Breast epithelium (tissue), 4 donors: ENCODE measurements at regions not wholly inside any gene's neighbourhood (a gene's known extent, or its start where the extent isn't known, plus 50 kb on each side); places are given as distances from the start of the nearest gene placed in this dataset.

Experiments used
- DNase-seq, 2 donors: peaks; one replicate each; pipeline ENCODE4 v3.0.0-alpha.2; 2019; ENCODE audit warnings: low spot score in 2 of 2
- H3K27ac ChIP-seq, 2 donors: fragments of 200-600 bp; sonication (generic) in 1 of 2; one replicate each; pipeline ENCODE4 v1.5.1; 2016 to 2019; ENCODE audit warnings: mild to moderate bottlenecking in 1 of 2
- H3K27me3 ChIP-seq, 2 donors: fragments of 200-600 bp; sonication (generic) in 1 of 2; one replicate each; pipeline versions ENCODE4 v1.5.1 to v1.6.0; 2017 to 2019; ENCODE audit warnings: control low read depth in 1 of 2, mild to moderate bottlenecking in 1 of 2
- H3K36me3 ChIP-seq: fragments of 200-600 bp; one replicate; pipeline ENCODE4 v1.5.1; 2019
- H3K4me1 ChIP-seq, 2 donors: fragments of 200-600 bp; sonication (generic); one replicate each; pipeline ENCODE4 v1.5.1; 2016 to 2019; ENCODE audit warnings: control low read depth in 1 of 2
- H3K4me3 ChIP-seq, 3 donors: fragments of 200-600 bp; sonication (generic); 1 replicate in 2 of 3; 2 replicates in 1 of 3; pipeline ENCODE4 v1.5.1; 2016 to 2019; ENCODE audit warnings: mild to moderate bottlenecking in 3 of 3, moderate library complexity in 2 of 3
- H3K9me3 ChIP-seq, 2 donors: fragments of 200-600 bp; sonication (generic) in 1 of 2; one replicate each; pipeline ENCODE4 v1.5.1; 2016 to 2019; ENCODE audit warnings: control low read depth in 1 of 2
- POLR2A ChIP-seq: fragments of 450-650 bp; IDR thresholded peaks from one replicate; pipeline ENCODE4 v1.6.1; 2016; ENCODE audit warnings: antibody characterized with exemption, mild to moderate bottlenecking, moderate library complexity
- POLR2AphosphoS5 ChIP-seq, 3 donors: sonication (generic); formaldehyde crosslinking; IDR thresholded peaks; one replicate each; pipeline ENCODE4 v1.6.1; 2017; ENCODE audit warnings: antibody characterized with exemption in 3 of 3
- intact Hi-C: fragments of 100-400 bp; cut with DNase I; formaldehyde crosslinking; loops from one replicate; pipeline ENCODE4 v1.15.1; 2023; ENCODE audit warnings: low total_unique reads
- TF ChIP-seq, protein P1 (sequence below), 3 donors: fragments of 450-650 bp; IDR thresholded peaks; one replicate each; pipeline ENCODE4 v1.5.1; 2016 to 2017; ENCODE audit warnings: antibody characterized with exemption in 3 of 3, mild to moderate bottlenecking in 3 of 3, moderate library complexity in 3 of 3

- TF ChIP-seq POLR2AphosphoS5 (IDR thresholded peaks at IDR 0.05) (no peak), POLR2A (no peak)
- TF ChIP-seq, protein P1, sequence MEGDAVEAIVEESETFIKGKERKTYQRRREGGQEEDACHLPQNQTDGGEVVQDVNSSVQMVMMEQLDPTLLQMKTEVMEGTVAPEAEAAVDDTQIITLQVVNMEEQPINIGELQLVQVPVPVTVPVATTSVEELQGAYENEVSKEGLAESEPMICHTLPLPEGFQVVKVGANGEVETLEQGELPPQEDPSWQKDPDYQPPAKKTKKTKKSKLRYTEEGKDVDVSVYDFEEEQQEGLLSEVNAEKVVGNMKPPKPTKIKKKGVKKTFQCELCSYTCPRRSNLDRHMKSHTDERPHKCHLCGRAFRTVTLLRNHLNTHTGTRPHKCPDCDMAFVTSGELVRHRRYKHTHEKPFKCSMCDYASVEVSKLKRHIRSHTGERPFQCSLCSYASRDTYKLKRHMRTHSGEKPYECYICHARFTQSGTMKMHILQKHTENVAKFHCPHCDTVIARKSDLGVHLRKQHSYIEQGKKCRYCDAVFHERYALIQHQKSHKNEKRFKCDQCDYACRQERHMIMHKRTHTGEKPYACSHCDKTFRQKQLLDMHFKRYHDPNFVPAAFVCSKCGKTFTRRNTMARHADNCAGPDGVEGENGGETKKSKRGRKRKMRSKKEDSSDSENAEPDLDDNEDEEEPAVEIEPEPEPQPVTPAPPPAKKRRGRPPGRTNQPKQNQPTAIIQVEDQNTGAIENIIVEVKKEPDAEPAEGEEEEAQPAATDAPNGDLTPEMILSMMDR (IDR thresholded peaks at IDR 0.05) = no peak
- intact Hi-C loops = no loop called here
- H3K36me3 ChIP-seq = no peaks in the 10 kb centered on the region
- no peak overlapping the region for H3K4me3 ChIP-seq
- no peak overlapping the region for H3K27ac ChIP-seq
- H3K27me3 ChIP-seq = no peaks in the 10 kb centered on the region
- no peaks in the 10 kb centered on the region for H3K9me3 ChIP-seq
- DNase-seq = no peak
- H3K4me1 ChIP-seq = no peaks in the 10 kb centered on the region
Measured at GRCh38 chr1:87524021-87524754, 195.5 kb downstream of the LMO4 start.

DNA sequence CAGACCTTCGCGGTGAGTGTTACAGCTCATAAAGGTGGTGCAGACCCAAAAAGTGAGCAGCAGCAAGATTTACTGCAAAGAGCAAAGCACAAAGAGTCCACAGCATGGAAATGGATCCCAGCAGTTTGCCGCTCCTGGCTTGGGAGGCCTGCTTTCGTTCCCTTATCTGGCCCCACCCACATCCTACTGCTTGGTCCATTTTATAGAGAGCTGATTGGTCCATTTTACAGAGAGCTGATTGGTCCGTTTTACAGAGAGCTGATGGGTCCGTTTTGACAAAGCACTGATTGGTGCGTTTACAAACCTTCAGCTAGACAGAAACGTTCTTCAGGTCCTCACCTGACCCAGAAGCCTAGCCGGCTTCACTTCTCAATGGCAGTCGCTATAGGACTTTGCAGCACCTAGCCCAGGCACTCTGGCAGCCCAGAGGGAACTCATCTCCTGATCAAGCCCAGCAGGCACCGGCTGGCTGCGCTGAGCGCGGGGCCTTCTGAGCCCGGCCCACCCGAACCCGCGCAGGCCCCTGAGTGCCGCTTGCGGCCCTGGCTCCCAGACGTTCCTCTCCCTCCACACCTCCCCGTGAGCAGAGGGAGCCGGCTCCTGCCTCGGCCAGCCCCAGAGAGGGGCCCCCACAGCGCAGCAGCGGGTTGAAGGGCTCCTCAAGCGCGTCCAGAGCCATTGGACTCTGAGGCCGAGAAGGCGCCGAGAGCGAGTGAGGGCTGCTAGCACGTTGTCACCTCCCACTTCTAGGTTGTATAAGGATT is 200.3 kb downstream of the LMO4 start:
- Histone ChIP-seq H3K27ac (no peak overlapping the region), H3K36me3 (no peaks in the 10 kb centered on the region), H3K4me3 (no peak overlapping the region), H3K4me1 (no peaks in the 10 kb centered on the region), H3K9me3 (no peaks in the 10 kb centered on the region), H3K27me3 (no peaks in the 10 kb centered on the region)
- no peak for TF ChIP-seq POLR2A
- TF ChIP-seq, protein P1 (IDR thresholded peaks at IDR 0.05) = no peak
- TF ChIP-seq POLR2AphosphoS5 (IDR thresholded peaks at IDR 0.05) = no peak
- intact Hi-C loops = no loop called here
- no peak for DNase-seq

DNA sequence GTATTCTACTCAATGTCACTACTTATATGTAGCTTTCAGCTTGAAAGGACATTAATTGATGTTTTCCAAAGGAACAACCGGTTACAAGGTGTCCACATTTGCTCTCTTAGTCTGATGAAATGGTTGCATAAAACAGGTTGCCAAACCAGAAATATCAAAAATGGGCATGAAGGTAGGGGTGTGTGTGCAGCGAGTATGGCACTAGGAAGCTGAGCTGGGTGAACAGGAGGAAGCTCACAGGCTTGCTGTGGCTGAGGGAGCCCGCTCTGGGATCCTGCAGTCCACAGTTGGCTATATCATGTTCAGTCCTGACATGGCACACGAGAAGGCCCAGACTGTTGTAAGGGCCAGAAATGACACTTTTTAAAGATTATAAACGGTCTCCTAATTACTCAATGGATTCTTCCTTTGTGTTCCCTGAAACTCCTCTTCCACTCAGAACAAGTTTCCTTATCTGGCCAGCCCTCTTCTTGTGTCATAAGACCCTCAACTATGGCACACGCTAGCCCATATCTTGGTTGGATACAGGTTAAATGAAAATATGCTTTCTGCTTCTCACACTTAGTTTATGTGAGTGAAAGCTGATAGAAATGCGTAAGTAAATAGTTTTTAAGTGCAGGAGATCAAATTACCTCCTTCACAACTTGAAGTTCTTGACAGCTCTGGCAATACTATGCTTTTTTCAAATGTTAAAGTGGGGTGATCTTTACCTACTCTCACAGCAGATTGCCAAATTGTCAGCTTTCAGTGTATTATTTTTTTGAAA is 201.5 kb downstream of the LMO4 start:
- Histone ChIP-seq H3K4me3 (no peak overlapping the region), H3K9me3 (peaks cover 0 to 7% of the 10 kb centered on the region in 2 donors), H3K27me3 (no peaks in the 10 kb centered on the region), H3K36me3 (no peaks in the 10 kb centered on the region), H3K4me1 (no peaks in the 10 kb centered on the region), H3K27ac (no peak overlapping the region)
- TF ChIP-seq POLR2AphosphoS5 (IDR thresholded peaks at IDR 0.05) (no peak), POLR2A (no peak)
- TF ChIP-seq, protein P1 (IDR thresholded peaks at IDR 0.05) = no peak
- intact Hi-C loops = no loop called here
- DNase-seq = no peak

DNA sequence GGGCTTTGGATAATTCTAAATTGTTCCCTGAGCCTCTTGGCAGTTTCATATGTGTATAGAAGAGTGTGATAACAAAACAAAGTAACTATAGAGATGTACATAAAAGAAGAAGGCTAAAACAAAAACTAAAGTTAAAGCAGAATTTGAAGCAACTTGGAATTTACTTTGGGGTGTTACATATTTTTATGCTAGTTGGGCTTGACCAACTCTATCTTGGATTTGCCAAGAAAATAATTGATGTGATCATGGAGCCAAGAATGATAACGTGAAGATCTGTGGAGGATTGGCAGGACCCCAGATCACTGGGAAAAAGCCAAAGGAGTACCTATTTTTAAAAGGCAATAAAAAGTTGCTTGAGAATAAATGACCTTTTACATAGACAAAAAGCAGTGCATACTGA is 206.9 kb downstream of the LMO4 start:
- Histone ChIP-seq H3K27me3 (no peaks in the 10 kb centered on the region), H3K9me3 (peaks cover 4 to 14% of the 10 kb centered on the region in 2 donors), H3K36me3 (no peaks in the 10 kb centered on the region), H3K27ac (no peak overlapping the region), H3K4me3 (no peak overlapping the region), H3K4me1 (no peaks in the 10 kb centered on the region)
- intact Hi-C loops = no loop called here
- DNase-seq = no peak
- TF ChIP-seq POLR2AphosphoS5 (IDR thresholded peaks at IDR 0.05) = no peak
- no peak for TF ChIP-seq POLR2A
- TF ChIP-seq, protein P1 (IDR thresholded peaks at IDR 0.05) = no peak
